HepG2 (cell line): ENCODE measurements at regions not wholly inside any gene's neighbourhood (a gene's known extent, or its start where the extent isn't known, plus 50 kb on each side); places are given as distances from the start of the nearest gene placed in this dataset.

Source experiments
- ARID5B ChIP-seq: IDR thresholded peaks from 2 replicates; pipeline ENCODE4 v1.4.0; 2020; ENCODE audit warnings: mild to moderate bottlenecking, missing genetic modification reagents
- ATF7-NPFF ChIP-seq: sonication (generic); formaldehyde crosslinking; IDR thresholded peaks from 2 replicates; pipeline ENCODE4 v1.8.1; 2023; ENCODE audit warnings: mild to moderate bottlenecking, low read depth, missing genetic modification reagents, moderate library complexity
- GZF1 ChIP-seq: sonication (generic); formaldehyde crosslinking; IDR thresholded peaks from 2 replicates; pipeline ENCODE4 v1.5.1; 2020; ENCODE audit warnings: mild to moderate bottlenecking, missing genetic modification reagents
- HNF1B ChIP-seq: sonication (generic); formaldehyde crosslinking; IDR thresholded peaks from 2 replicates; pipeline ENCODE4 v1.5.1; 2020; ENCODE audit warnings: mild to moderate bottlenecking, moderate library complexity, missing genetic modification reagents
- KDM3A ChIP-seq: IDR thresholded peaks from 2 replicates; pipeline ENCODE4 v1.6.1; 2018; ENCODE audit warnings: low read depth, missing compliant biosample characterization
- PATZ1 ChIP-seq: sonication (generic); formaldehyde crosslinking; IDR thresholded peaks from 2 replicates; pipeline ENCODE4 v1.4.0; 2020; ENCODE audit warnings: missing genetic modification reagents
- PBX3 ChIP-seq: sonication (generic); formaldehyde crosslinking; IDR thresholded peaks from 2 replicates; pipeline ENCODE4 v1.8.1; 2023; ENCODE audit warnings: missing genetic modification reagents, inconsistent platforms, borderline replicate concordance
- TBP ChIP-seq: sonication (generic); formaldehyde crosslinking; IDR thresholded peaks from 2 replicates; pipeline ENCODE4 v1.5.0; 2020; ENCODE audit warnings: missing genetic modification reagents
- TCF7 ChIP-seq: sonication (generic); IDR thresholded peaks from 2 replicates; pipeline ENCODE4 v1.6.1; 2016; ENCODE audit warnings: antibody characterized with exemption, low read depth
- YEATS4 ChIP-seq: sonication (generic); formaldehyde crosslinking; IDR thresholded peaks from 2 replicates; pipeline ENCODE4 v1.4.0; 2020; ENCODE audit warnings: missing genetic modification reagents, borderline replicate concordance
- ZBTB7B ChIP-seq: sonication (generic); formaldehyde crosslinking; IDR thresholded peaks from 2 replicates; pipeline ENCODE4 v1.4.0; 2020; ENCODE audit warnings: missing genetic modification reagents
- ZFP82 ChIP-seq: sonication (generic); formaldehyde crosslinking; IDR thresholded peaks from 2 replicates; pipeline ENCODE4 v1.5.1; 2020; ENCODE audit warnings: mild to moderate bottlenecking, missing genetic modification reagents, borderline replicate concordance
- ZFX ChIP-seq: sonication (generic); formaldehyde crosslinking; IDR thresholded peaks from 2 replicates; pipeline ENCODE4 v1.4.0; 2020; ENCODE audit warnings: mild to moderate bottlenecking, low read depth, missing genetic modification reagents, moderate library complexity
- ZNF10 ChIP-seq: sonication (generic); formaldehyde crosslinking; IDR thresholded peaks from 2 replicates; pipeline ENCODE4 v1.4.0; 2020; ENCODE audit warnings: mild to moderate bottlenecking, low read depth, missing genetic modification reagents, borderline replicate concordance
- ZNF576 ChIP-seq: sonication (generic); formaldehyde crosslinking; IDR thresholded peaks from 2 replicates; pipeline ENCODE4 v1.4.0; 2020; ENCODE audit warnings: mild to moderate bottlenecking, missing genetic modification reagents
- ZNF639 ChIP-seq: conservative IDR thresholded peaks from 2 replicates; pipeline ENCODE4 v1.6.1; 2018; ENCODE audit warnings: missing genetic modification reagents
- ZNF790 ChIP-seq: sonication (generic); formaldehyde crosslinking; IDR thresholded peaks from 2 replicates; pipeline ENCODE4 v1.8.0; 2022; ENCODE audit warnings: missing genetic modification reagents, mild to moderate bottlenecking, borderline replicate concordance

- 0 out of 2 replicates have a peak, but pooled peaks have one; percentile 2 for TF ChIP-seq ZNF576 (CRISPR knock-in tag)
- peak; percentile 29; the same call in 1 of the 2 replicates for TF ChIP-seq PATZ1 (CRISPR knock-in tag)
- no peak for TF ChIP-seq TBP (CRISPR knock-in tag)
- no peak for TF ChIP-seq PBX3
- TF ChIP-seq ZNF10 (CRISPR knock-in tag) = no peak
- no peak for TF ChIP-seq TCF7
- peak; percentile 43; the same call in 1 of the 2 replicates for TF ChIP-seq HNF1B (CRISPR knock-in tag)
- no peak for TF ChIP-seq ATF7-NPFF
- TF ChIP-seq ZBTB7B (CRISPR knock-in tag) = 0 out of 2 replicates have a peak, but pooled peaks have one; percentile 8
- TF ChIP-seq ZFX (CRISPR knock-in tag) = 0 out of 2 replicates have a peak, but pooled peaks have one; percentile 7
- 0 out of 2 replicates have a peak, but pooled peaks have one; percentile 19 for TF ChIP-seq ARID5B (CRISPR knock-in tag)
- TF ChIP-seq KDM3A (CRISPR knock-in tag) = 0 out of 2 replicates have a peak, but pooled peaks have one; percentile 15
- TF ChIP-seq ZNF639 (CRISPR knock-in tag) = no peak
- no peak for TF ChIP-seq ZFP82 (CRISPR knock-in tag)
- TF ChIP-seq YEATS4 (CRISPR knock-in tag) = no peak
- TF ChIP-seq ZNF790 = no peak
- no peak for TF ChIP-seq GZF1 (CRISPR knock-in tag)
These were observed 439.8 kb downstream of the SOX9 start (continued) for GRCh38 chr17:72560303-72561247.
